Right lobe of liver (tissue), 4 donors: ENCODE measurements at regions not wholly inside any gene's neighbourhood (a gene's known extent, or its start where the extent isn't known, plus 50 kb on each side); places are given as distances from the start of the nearest gene placed in this dataset.

Experiments
- POLR2A ChIP-seq: fragments of 450-650 bp; IDR thresholded peaks from one replicate; pipeline ENCODE4 v1.6.1; 2017; ENCODE audit warnings: antibody characterized with exemption, mild to moderate bottlenecking
- TF ChIP-seq, protein P1 (sequence below), 4 donors: fragments of 200-600 bp in 3 of 4; fragments of 450-650 bp in 1 of 4; IDR thresholded peaks; one replicate each; pipeline versions ENCODE4 v1.5.1 to v1.8.0; 2016 to 2022; ENCODE audit warnings: antibody characterized with exemption in 4 of 4, mild to moderate bottlenecking in 2 of 4
- donor health status: DM: no; HTN: no; CAD: no.
- donor health status: DM: no; HTN: no; CAD: no.
- donor health status: DM: no; HTN: yes; CAD: no.

DNA sequence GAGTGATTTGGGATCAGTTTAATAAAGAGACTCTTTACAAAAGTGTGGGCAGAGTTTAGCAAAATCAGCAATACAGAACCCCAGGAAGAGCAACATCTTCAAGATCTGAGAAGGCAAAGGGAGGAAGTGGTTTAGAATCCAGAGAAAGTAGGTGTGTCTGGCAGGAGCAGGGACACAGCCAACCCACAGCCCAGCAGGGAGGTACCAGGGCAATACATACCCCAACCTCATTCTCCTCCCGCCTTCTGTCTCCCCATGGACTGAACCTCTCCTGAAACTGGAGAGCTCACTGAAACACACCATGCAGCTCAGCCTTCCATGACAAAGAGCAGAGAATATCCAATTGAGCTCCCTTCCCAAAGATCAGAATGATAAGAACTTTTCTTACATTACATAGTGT lies 283.4 kb downstream of the PRELID2 start:
- TF ChIP-seq, protein P1, sequence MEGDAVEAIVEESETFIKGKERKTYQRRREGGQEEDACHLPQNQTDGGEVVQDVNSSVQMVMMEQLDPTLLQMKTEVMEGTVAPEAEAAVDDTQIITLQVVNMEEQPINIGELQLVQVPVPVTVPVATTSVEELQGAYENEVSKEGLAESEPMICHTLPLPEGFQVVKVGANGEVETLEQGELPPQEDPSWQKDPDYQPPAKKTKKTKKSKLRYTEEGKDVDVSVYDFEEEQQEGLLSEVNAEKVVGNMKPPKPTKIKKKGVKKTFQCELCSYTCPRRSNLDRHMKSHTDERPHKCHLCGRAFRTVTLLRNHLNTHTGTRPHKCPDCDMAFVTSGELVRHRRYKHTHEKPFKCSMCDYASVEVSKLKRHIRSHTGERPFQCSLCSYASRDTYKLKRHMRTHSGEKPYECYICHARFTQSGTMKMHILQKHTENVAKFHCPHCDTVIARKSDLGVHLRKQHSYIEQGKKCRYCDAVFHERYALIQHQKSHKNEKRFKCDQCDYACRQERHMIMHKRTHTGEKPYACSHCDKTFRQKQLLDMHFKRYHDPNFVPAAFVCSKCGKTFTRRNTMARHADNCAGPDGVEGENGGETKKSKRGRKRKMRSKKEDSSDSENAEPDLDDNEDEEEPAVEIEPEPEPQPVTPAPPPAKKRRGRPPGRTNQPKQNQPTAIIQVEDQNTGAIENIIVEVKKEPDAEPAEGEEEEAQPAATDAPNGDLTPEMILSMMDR (IDR thresholded peaks at IDR 0.05) = no peak
- TF ChIP-seq POLR2A = no peak
